Endothelial cell of umbilical vein (primary cell): ENCODE measurements at regions not wholly inside any gene's neighbourhood (a gene's known extent, or its start where the extent isn't known, plus 50 kb on each side); places are given as distances from the start of the nearest gene placed in this dataset.

Source experiments
- BruUV-seq: library from RNA; stranded (reverse); fragments of 400-500 nt; replicated peaks from 2 replicates; lab custom pipeline; 2021; lab: Mats Ljungman, UMichigan
- CTCF ChIA-PET: fragments of 300-600, 350-600 bp; sonication (Branson Sonifier 250); formaldehyde crosslinking; loops from one replicate; lab custom pipeline; 2021; ENCODE audit warnings: antibody characterized with exemption, inconsistent platforms; lab: Charles Lee
- POLR2A ChIA-PET: fragments of 300-600, 350-600 bp; sonication (Branson Sonifier 250); formaldehyde crosslinking; loops from one replicate; lab custom pipeline; 2021; ENCODE audit warnings: antibody characterized with exemption, inconsistent platforms; lab: Charles Lee
- DNase-seq: peaks from one replicate; pipeline ENCODE4 v3.0.0-alpha.2; 2011; ENCODE audit warnings: low read depth, low spot score
- FAIRE-seq: peaks from 2 replicates; lab custom pipeline; 2011; peaks lifted over from hg19 to GRCh38; lab: Jason Lieb, UNC
- H2AFZ ChIP-seq: 2 replicates; pipeline ENCODE4 v1.6.0; 2012; ENCODE audit warnings: low read depth, low read length, control low read depth, inconsistent platforms
- H3K27ac ChIP-seq: 2 replicates; pipeline ENCODE4 v1.5.1; 2011; ENCODE audit warnings: low read depth, mild to moderate bottlenecking, control low read depth, low read length, moderate library complexity; ENCODE audit not compliant: insufficient read depth
- H3K27me3 ChIP-seq, 2 experiments: 2 replicates each; pipeline versions ENCODE4 v1.6.0 to v1.6.1; 2011; ENCODE audit warnings: low read length in 2 of 2, mixed read lengths in 1 of 2; ENCODE audit not compliant: control insufficient read depth in 2 of 2, insufficient read depth in 2 of 2
- H3K36me3 ChIP-seq, 2 experiments: 2 replicates in 1 of 2; 3 replicates in 1 of 2; pipeline ENCODE4 v1.5.1; 2011; ENCODE audit warnings: low read length in 2 of 2, mild to moderate bottlenecking in 1 of 2, moderate library complexity in 1 of 2; ENCODE audit not compliant: control insufficient read depth in 2 of 2, insufficient read depth in 2 of 2; ENCODE audit errors: extremely low read depth in 1 of 2
- H3K4me1 ChIP-seq: 3 replicates; pipeline ENCODE4 v1.5.1; 2011; ENCODE audit warnings: mild to moderate bottlenecking, low read length; ENCODE audit not compliant: control insufficient read depth, insufficient read depth; ENCODE audit errors: extremely low read depth
- H3K4me2 ChIP-seq: 2 replicates; pipeline ENCODE4 v1.6.1; 2011; ENCODE audit warnings: low read length, control low read depth, mixed read lengths; ENCODE audit not compliant: insufficient read depth
- H3K4me3 ChIP-seq, 3 experiments: fragments of 200-600 bp in 1 of 3; sonication (generic), shearing (Covaris generic) in 1 of 3; replicated peaks in 1 of 3; 2 replicates each; pipeline ENCODE4 v1.5.1; 2011 to 2016; ENCODE audit warnings: control low read depth in 3 of 3, low read length in 3 of 3, mild to moderate bottlenecking in 2 of 3, inconsistent platforms in 1 of 3, low read depth in 1 of 3, moderate library complexity in 1 of 3; ENCODE audit not compliant: insufficient read depth in 1 of 3
- H3K79me2 ChIP-seq: 2 replicates; pipeline ENCODE4 v1.6.0; 2012; ENCODE audit warnings: low read length, inconsistent platforms; ENCODE audit not compliant: control insufficient read depth, insufficient read depth
- H3K9ac ChIP-seq: replicated peaks from 2 replicates; pipeline ENCODE3; 2011; ENCODE audit warnings: low read length, control low read depth; ENCODE audit not compliant: insufficient read depth; ENCODE audit errors: extremely low read depth
- H3K9me1 ChIP-seq: replicated peaks from 3 replicates; pipeline ENCODE4 v1.6.0; 2011; ENCODE audit warnings: mild to moderate bottlenecking, low read length; ENCODE audit not compliant: control insufficient read depth, insufficient read depth; ENCODE audit errors: extremely low read depth
- H3K9me3 ChIP-seq: replicated peaks from 2 replicates; pipeline ENCODE4 v1.5.1; 2012; ENCODE audit warnings: low read length, inconsistent platforms; ENCODE audit not compliant: control insufficient read depth, insufficient read depth
- H4K20me1 ChIP-seq: replicated peaks from 2 replicates; pipeline ENCODE3; 2011; ENCODE audit warnings: mild to moderate bottlenecking, low read length; ENCODE audit not compliant: control insufficient read depth, insufficient read depth; ENCODE audit errors: extremely low read depth
- CTCF ChIP-seq, 2 donors: IDR thresholded peaks; 1 replicate in 1 of 2; 2 replicates in 1 of 2; pipeline ENCODE4 v1.5.1; 2011; ENCODE audit warnings: low read length in 2 of 2, mild to moderate bottlenecking in 2 of 2, moderate library complexity in 2 of 2, control low read depth in 1 of 2, inconsistent platforms in 1 of 2, low read depth in 1 of 2; ENCODE audit not compliant: insufficient read depth in 1 of 2; ENCODE audit errors: extremely low read depth in 1 of 2
- EZH2 ChIP-seq: IDR thresholded peaks from 2 replicates; pipeline ENCODE4 v1.6.1; 2012; ENCODE audit warnings: borderline replicate concordance, low read depth, mild to moderate bottlenecking, moderate library complexity, low read length, inconsistent platforms; ENCODE audit not compliant: severe bottlenecking
- FOS ChIP-seq: IDR thresholded peaks from 2 replicates; pipeline ENCODE4 v1.6.1; 2011; ENCODE audit warnings: mild to moderate bottlenecking, low read length, moderate library complexity, borderline replicate concordance; ENCODE audit not compliant: insufficient read depth
- GATA2 ChIP-seq: IDR thresholded peaks from 2 replicates; pipeline ENCODE4 v1.7.0; 2011; ENCODE audit warnings: low read depth, mild to moderate bottlenecking, moderate library complexity, mixed read lengths, low read length; ENCODE audit not compliant: insufficient read length, insufficient read depth
- JUN ChIP-seq: IDR thresholded peaks from 2 replicates; pipeline ENCODE4 v1.6.1; 2011; ENCODE audit warnings: borderline replicate concordance, low read depth; ENCODE audit not compliant: insufficient read length, insufficient read depth
- MAX ChIP-seq: IDR thresholded peaks from 2 replicates; pipeline ENCODE4 v1.6.1; 2011; ENCODE audit not compliant: insufficient read depth, insufficient read length
- MYC ChIP-seq: IDR thresholded peaks from one replicate; pipeline ENCODE4 v1.6.1; 2011; ENCODE audit warnings: mild to moderate bottlenecking, low read depth, low read length
- POLR2A ChIP-seq: IDR thresholded peaks from 2 replicates; pipeline ENCODE4 v1.6.1; 2012; ENCODE audit warnings: low read depth, mild to moderate bottlenecking, control low read depth, low read length
- POLR2AphosphoS5 ChIP-seq: IDR thresholded peaks from 2 replicates; pipeline ENCODE4 v1.6.1; 2012; ENCODE audit warnings: low read depth, mild to moderate bottlenecking, control low read depth, low read length, moderate library complexity; ENCODE audit not compliant: insufficient read depth
- dilution Hi-C: fragments of 300-500 bp; cut with MboI; formaldehyde crosslinking; loops from one replicate; pipeline ENCODE4 v1.15.0; 2019; ENCODE audit warnings: low sequenced_read_pairs; ENCODE audit not compliant: extremely low pct_ligation_motif_present
- intact Hi-C: fragments of 100-400 bp; cut with micrococcal nuclease; formaldehyde crosslinking; loops from one replicate; pipeline ENCODE4 v1.10.0; 2022

GRCh38 chr4:151874328-151874727 is 113.5 kb upstream of the GATB start:
- Histone ChIP-seq H3K36me3 (no peaks in the 10 kb centered on the region), H3K27me3 (no peaks in the 10 kb centered on the region), H3K9me1 (no peaks in the 10 kb centered on the region), H2AFZ (no peak overlapping the region), H3K4me1 (no peaks in the 10 kb centered on the region), H3K27ac (no peak overlapping the region), H3K9ac (no peak overlapping the region), H3K4me2 (no peak overlapping the region), H3K9me3 (no peaks in the 10 kb centered on the region), H3K4me3 (no peak overlapping the region), H4K20me1 (no peaks in the 10 kb centered on the region), H3K79me2 (no peaks in the 10 kb centered on the region)
- BruUV-seq, result no TSS peak
- FAIRE-seq (no peak), DNase-seq (no peak)
- CTCF ChIA-PET, result no interaction called here
- intact Hi-C loops, result loop anchor here (1.0 kb wide), 1 partner anchor 8 kb away; no protein-coding TSS in a partner anchor
- POLR2A ChIA-PET, result no interaction called here
- TF ChIP-seq MYC, result no peak
- no peak for TF ChIP-seq POLR2AphosphoS5
- no peak for TF ChIP-seq CTCF (IDR thresholded peaks at IDR 0.05; ENCODE audit: extremely low read depth in 1 of 2, insufficient read depth in 1 of 2, low read depth in 1 of 2, low read length in 2 of 2)
- no peak for TF ChIP-seq GATA2
- no peak for TF ChIP-seq JUN
- TF ChIP-seq MAX, result no peak
- no peak for TF ChIP-seq FOS
- TF ChIP-seq EZH2, result no peak
- no peak for TF ChIP-seq POLR2A
- dilution Hi-C loops, result no loop called here
